ENCODE measurements at regions not wholly inside any gene's neighbourhood (a gene's known extent, or its start where the extent isn't known, plus 50 kb on each side); places are given as distances from the start of the nearest gene placed in this dataset.

DNA sequence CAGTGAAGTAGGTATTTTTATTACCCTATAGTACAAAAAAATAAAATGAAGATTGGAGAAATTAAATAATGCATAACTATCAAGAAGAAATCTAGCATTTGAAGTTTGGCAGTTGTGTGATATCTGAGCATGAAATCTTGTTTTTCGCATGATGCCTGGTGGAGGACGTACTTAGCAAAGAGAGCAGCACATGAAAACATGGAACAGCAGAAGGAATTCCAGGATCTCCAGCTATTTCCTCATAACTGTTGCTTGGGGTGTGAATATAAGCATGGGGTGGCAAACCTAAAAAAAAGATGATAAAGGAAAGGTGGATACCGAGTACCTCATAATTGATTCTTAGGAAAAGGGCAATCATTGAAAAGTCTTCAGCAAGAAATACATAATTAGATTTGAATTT is 174.3 kb upstream of the FAM3C start:
- no peak overlapping the region for H3K27ac ChIP-seq (ENCODE audit: control insufficient read depth, insufficient read depth, low read length)
- no peaks in the 10 kb centered on the region for H3K36me3 ChIP-seq (ENCODE audit: control insufficient read depth in 2 of 2, extremely low read depth in 1 of 2, insufficient read depth in 2 of 2, low read length in 2 of 2)
- H3K9me1 ChIP-seq (ENCODE audit: control insufficient read depth, extremely low read depth, insufficient read depth, low read length): no peaks in the 10 kb centered on the region
- H3K9ac ChIP-seq (ENCODE audit: control insufficient read depth, extremely low read depth, insufficient read depth, low read length): no peak overlapping the region
- no peak overlapping the region for H3K4me2 ChIP-seq (ENCODE audit: control insufficient read depth, extremely low read depth, insufficient read depth, low read depth, low read length)
- no peaks in the 10 kb centered on the region for H3K4me1 ChIP-seq (ENCODE audit: control insufficient read depth, extremely low read depth, insufficient read depth, low read length)
- FAIRE-seq (no peak), DNase-seq (ENCODE audit: low read depth, low spot score) (no peak)
- no peak overlapping the region for H2AFZ ChIP-seq (ENCODE audit: control insufficient read depth, low read length)
- no peaks in the 10 kb centered on the region for H3K79me2 ChIP-seq (ENCODE audit: control insufficient read depth, insufficient read depth, low read length)
- H3K9me3 ChIP-seq (ENCODE audit: control insufficient read depth, low read depth, low read length): no peaks in the 10 kb centered on the region
- no peaks in the 10 kb centered on the region for H4K20me1 ChIP-seq (ENCODE audit: control insufficient read depth, extremely low read depth, insufficient read depth, low read length)
- no peaks in the 10 kb centered on the region for H3K27me3 ChIP-seq (ENCODE audit: control insufficient read depth, extremely low read depth, insufficient read depth, low read length)
- TF ChIP-seq, protein P1, sequence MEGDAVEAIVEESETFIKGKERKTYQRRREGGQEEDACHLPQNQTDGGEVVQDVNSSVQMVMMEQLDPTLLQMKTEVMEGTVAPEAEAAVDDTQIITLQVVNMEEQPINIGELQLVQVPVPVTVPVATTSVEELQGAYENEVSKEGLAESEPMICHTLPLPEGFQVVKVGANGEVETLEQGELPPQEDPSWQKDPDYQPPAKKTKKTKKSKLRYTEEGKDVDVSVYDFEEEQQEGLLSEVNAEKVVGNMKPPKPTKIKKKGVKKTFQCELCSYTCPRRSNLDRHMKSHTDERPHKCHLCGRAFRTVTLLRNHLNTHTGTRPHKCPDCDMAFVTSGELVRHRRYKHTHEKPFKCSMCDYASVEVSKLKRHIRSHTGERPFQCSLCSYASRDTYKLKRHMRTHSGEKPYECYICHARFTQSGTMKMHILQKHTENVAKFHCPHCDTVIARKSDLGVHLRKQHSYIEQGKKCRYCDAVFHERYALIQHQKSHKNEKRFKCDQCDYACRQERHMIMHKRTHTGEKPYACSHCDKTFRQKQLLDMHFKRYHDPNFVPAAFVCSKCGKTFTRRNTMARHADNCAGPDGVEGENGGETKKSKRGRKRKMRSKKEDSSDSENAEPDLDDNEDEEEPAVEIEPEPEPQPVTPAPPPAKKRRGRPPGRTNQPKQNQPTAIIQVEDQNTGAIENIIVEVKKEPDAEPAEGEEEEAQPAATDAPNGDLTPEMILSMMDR (optimal IDR thresholded peaks at IDR 0.05 in 1 of 3, IDR thresholded peaks at IDR 0.05 in 1 of 3, conservative IDR thresholded peaks at IDR 0.05 in 1 of 3; ENCODE audit: extremely low read depth in 1 of 3, insufficient read depth in 2 of 3, low read length in 3 of 3): no peak
- no peak for TF ChIP-seq EZH2 (IDR thresholded peaks at IDR 0.05; ENCODE audit: low read length)
- dilution Hi-C loops (cut with MboI; ENCODE audit: extremely low pct_ligation_motif_present, low sequenced_read_pairs): loop anchor here (25.0 kb wide), 1 partner anchor 183 kb away; the partner anchor contains the start of gene FAM3C
- no peak overlapping the region for H3K4me3 ChIP-seq (ENCODE audit: control insufficient read depth in 2 of 3, extremely low read depth in 1 of 3, insufficient read depth in 2 of 3, low read depth in 1 of 3, low read length in 3 of 3)

GRCh38 chr7:121563177-121563576 is 167.1 kb upstream of the FAM3C start:
- no peak for DNase-seq (ENCODE audit: low read depth, low spot score)
- dilution Hi-C loops (cut with MboI; ENCODE audit: extremely low pct_ligation_motif_present, low sequenced_read_pairs): loop anchor here (25.0 kb wide), 1 partner anchor 176 kb away; the partner anchor contains the start of gene FAM3C
- Histone ChIP-seq H3K36me3 (ENCODE audit: control insufficient read depth in 2 of 2, extremely low read depth in 1 of 2, insufficient read depth in 2 of 2, low read length in 2 of 2) (no peaks in the 10 kb centered on the region), H3K79me2 (ENCODE audit: control insufficient read depth, insufficient read depth, low read length) (no peaks in the 10 kb centered on the region), H3K27ac (ENCODE audit: control insufficient read depth, insufficient read depth, low read length) (no peak overlapping the region), H3K4me3 (ENCODE audit: control insufficient read depth in 2 of 3, extremely low read depth in 1 of 3, insufficient read depth in 2 of 3, low read depth in 1 of 3, low read length in 3 of 3) (no peak overlapping the region), H3K9ac (ENCODE audit: control insufficient read depth, extremely low read depth, insufficient read depth, low read length) (no peak overlapping the region), H3K4me2 (ENCODE audit: control insufficient read depth, extremely low read depth, insufficient read depth, low read depth, low read length) (no peak overlapping the region), H4K20me1 (ENCODE audit: control insufficient read depth, extremely low read depth, insufficient read depth, low read length) (no peaks in the 10 kb centered on the region), H2AFZ (ENCODE audit: control insufficient read depth, low read length) (no peak overlapping the region), H3K9me3 (ENCODE audit: control insufficient read depth, low read depth, low read length) (no peaks in the 10 kb centered on the region), H3K4me1 (ENCODE audit: control insufficient read depth, extremely low read depth, insufficient read depth, low read length) (no peaks in the 10 kb centered on the region), H3K27me3 (ENCODE audit: control insufficient read depth, extremely low read depth, insufficient read depth, low read length) (no peaks in the 10 kb centered on the region), H3K9me1 (ENCODE audit: control insufficient read depth, extremely low read depth, insufficient read depth, low read length) (no peaks in the 10 kb centered on the region)
- TF ChIP-seq EZH2 (IDR thresholded peaks at IDR 0.05; ENCODE audit: low read length): no peak
- TF ChIP-seq, protein P1 (optimal IDR thresholded peaks at IDR 0.05 in 1 of 3, IDR thresholded peaks at IDR 0.05 in 1 of 3, conservative IDR thresholded peaks at IDR 0.05 in 1 of 3; ENCODE audit: extremely low read depth in 1 of 3, insufficient read depth in 2 of 3, low read length in 3 of 3): peak; percentile 32 to 55 (median 44)
- FAIRE-seq: no peak

Measured in keratinocyte (primary cell).